GM12878 (cell line): ENCODE measurements at regions not wholly inside any gene's neighbourhood (a gene's known extent, or its start where the extent isn't known, plus 50 kb on each side); places are given as distances from the start of the nearest gene placed in this dataset.

ENCODE experiments used
- ATAC-seq: fragments of 200-7000 bp; cut with Tn5 transposase; 3 replicates; pipeline ENCODE4 v1.9.1; 2020; ENCODE audit warnings: mild to moderate bottlenecking, moderate library complexity
- BruUV-seq: library from RNA; stranded (reverse); fragments of 400-500 nt; replicated peaks from 2 replicates; lab custom pipeline; 2021; lab: Mats Ljungman, UMichigan
- CTCF ChIA-PET: fragments of 300-600 bp; sonication (Branson Sonifier 250); formaldehyde crosslinking; extraction: SDS; loops from one replicate; lab custom pipeline; 2021; ENCODE audit warnings: inconsistent platforms; lab: Yijun Ruan, JAX
- POLR2A ChIA-PET: fragments of 350-600 bp; formaldehyde crosslinking; extraction: SDS; loops from one replicate; lab custom pipeline; 2021; ENCODE audit warnings: inconsistent platforms; lab: Charles Lee
- RAD21 ChIA-PET: fragments of 300-600 bp; sonication (Branson Sonifier 250); formaldehyde crosslinking; loops from one replicate; lab custom pipeline; 2023; ENCODE audit warnings: antibody characterized with exemption; ENCODE audit not compliant: unreplicated experiment; lab: Charles Lee
- SMC1A ChIA-PET: fragments of 300-600 bp; sonication (Branson Sonifier 250); formaldehyde crosslinking; loops from one replicate; lab custom pipeline; 2023; ENCODE audit not compliant: unreplicated experiment, uncharacterized antibody; lab: Charles Lee
- DNase-seq: peaks from one replicate; pipeline ENCODE4 v3.0.0-alpha.2; 2011; ENCODE audit warnings: low read depth, low spot score
- FAIRE-seq: peaks from 3 replicates; lab custom pipeline; 2011; peaks lifted over from hg19 to GRCh38; lab: Jason Lieb, UNC
- H2AFZ ChIP-seq: 2 replicates; pipeline ENCODE4 v1.6.0; 2011; ENCODE audit warnings: low read depth, low read length, control low read depth; ENCODE audit not compliant: control insufficient read depth
- H3K27ac ChIP-seq: 2 replicates; pipeline ENCODE4 v1.5.1; 2011; ENCODE audit warnings: control low read depth; ENCODE audit not compliant: control insufficient read depth, insufficient read depth
- H3K27me3 ChIP-seq, 2 experiments: replicated peaks in 1 of 2; 2 replicates each; pipeline versions ENCODE4 v1.6.0 to v1.6.1; 2011; ENCODE audit warnings: low read length in 1 of 2; ENCODE audit not compliant: control insufficient read depth in 2 of 2, insufficient read depth in 2 of 2
- H3K36me3 ChIP-seq, 2 experiments: 2 replicates each; pipeline ENCODE4 v1.5.1; 2011; ENCODE audit warnings: low read length in 1 of 2; ENCODE audit not compliant: control insufficient read depth in 2 of 2, insufficient read depth in 2 of 2
- H3K4me1 ChIP-seq: 2 replicates; pipeline ENCODE4 v1.6.1; 2011; ENCODE audit warnings: mild to moderate bottlenecking, low read length, moderate library complexity, mixed read lengths; ENCODE audit not compliant: control insufficient read depth, insufficient read depth
- H3K4me2 ChIP-seq: 2 replicates; pipeline ENCODE4 v1.6.0; 2011; ENCODE audit warnings: control low read depth; ENCODE audit not compliant: control insufficient read depth, insufficient read depth
- H3K4me3 ChIP-seq: fragments of 200-600 bp; sonication (generic); 2 replicates; pipeline ENCODE4 v1.5.1; 2016
- H3K79me2 ChIP-seq: 2 replicates; pipeline ENCODE4 v1.6.0; 2011; ENCODE audit warnings: low read length; ENCODE audit not compliant: control insufficient read depth, insufficient read depth
- H3K9ac ChIP-seq: 2 replicates; pipeline ENCODE4 v1.8.0; 2011; ENCODE audit warnings: low read length, control low read depth, mixed read lengths; ENCODE audit not compliant: control insufficient read depth, insufficient read depth
- H3K9me3 ChIP-seq: replicated peaks from 3 replicates; pipeline ENCODE4 v1.5.1; 2011; ENCODE audit warnings: mild to moderate bottlenecking, low read length; ENCODE audit not compliant: control insufficient read depth, insufficient read depth
- H4K20me1 ChIP-seq: 2 replicates; pipeline ENCODE4 v1.6.0; 2011; ENCODE audit not compliant: control insufficient read depth, insufficient read depth
- ASH2L ChIP-seq: fragments of 300-600, 200-600 bp; sonication (generic); IDR thresholded peaks from 2 replicates; pipeline ENCODE4 v1.6.1; 2017; ENCODE audit warnings: low read depth, mild to moderate bottlenecking, borderline replicate concordance
- BCL3 ChIP-seq: IDR thresholded peaks from 2 replicates; pipeline ENCODE4 v1.6.1; 2011; ENCODE audit warnings: borderline replicate concordance, low read depth, mild to moderate bottlenecking, moderate library complexity, low read length; ENCODE audit not compliant: insufficient read depth, poor library complexity, severe bottlenecking
- CBX3 ChIP-seq: fragments of 200-600 bp; sonication (generic); IDR thresholded peaks from 2 replicates; pipeline ENCODE4 v1.6.1; 2016; ENCODE audit warnings: low read depth, borderline replicate concordance
- CHD1 ChIP-seq: IDR thresholded peaks from 2 replicates; pipeline ENCODE4 v1.6.1; 2012; ENCODE audit warnings: low read depth, low read length, improper control_type of control experiment
- MLLT1 ChIP-seq: fragments of 450-650 bp; IDR thresholded peaks from 2 replicates; pipeline ENCODE4 v1.6.1; 2016; ENCODE audit warnings: mild to moderate bottlenecking
- MYB ChIP-seq: fragments of 150-350 bp; IDR thresholded peaks from 2 replicates; pipeline ENCODE4 v1.6.1; 2014; ENCODE audit warnings: mild to moderate bottlenecking, low read depth, low read length, borderline replicate concordance
- NFXL1 ChIP-seq: fragments of 450-650 bp; IDR thresholded peaks from 2 replicates; pipeline ENCODE4 v1.6.1; 2017; ENCODE audit warnings: antibody characterized with exemption, mild to moderate bottlenecking, borderline replicate concordance
- PRDM15 ChIP-seq: fragments of 450-650 bp; formaldehyde crosslinking; IDR thresholded peaks from 2 replicates; pipeline ENCODE4 v1.4.0; 2020; ENCODE audit warnings: mild to moderate bottlenecking, moderate library complexity
- RAD51 ChIP-seq: fragments of 450-650 bp; IDR thresholded peaks from 2 replicates; pipeline ENCODE4 v1.6.1; 2016; ENCODE audit warnings: moderate library complexity, mild to moderate bottlenecking, inconsistent platforms
- ZSCAN29 ChIP-seq: fragments of 450-650 bp; IDR thresholded peaks from 2 replicates; pipeline ENCODE4 v1.6.1; 2017; ENCODE audit warnings: mild to moderate bottlenecking, moderate library complexity
- WGBS: methylation state at CpG from one replicate; pipeline ENCODE4 v1.1.6; 2016; ENCODE audit warnings: low lambda C conversion rate; ENCODE audit not compliant: insufficient replicate concordance, insufficient coverage; ENCODE audit errors: missing lambda C conversion rate; 5-methylcytosine and 5-hydroxymethylcytosine counted together
- in situ Hi-C: fragments of 300-500 bp; cut with MboI; formaldehyde crosslinking; loops from 9 replicates; pipeline ENCODE4 v1.14.3; 2018; ENCODE audit warnings: mixed read lengths
- intact Hi-C: fragments of 100-400 bp; cut with micrococcal nuclease; formaldehyde crosslinking; loops from one replicate; pipeline ENCODE4 v1.14.2; 2022; ENCODE audit not compliant: unreplicated experiment

- no peak for DNase-seq
- Histone ChIP-seq H3K4me1 (no peaks in the 10 kb centered on the region), H3K4me3 (no peak overlapping the region), H3K4me2 (no peak overlapping the region), H3K36me3 (no peaks in the 10 kb centered on the region), H3K9ac (no peak overlapping the region), H2AFZ (no peak overlapping the region), H3K9me3 (no peaks in the 10 kb centered on the region), H3K27me3 (no peaks in the 10 kb centered on the region), H4K20me1 (no peaks in the 10 kb centered on the region), H3K79me2 (no peaks in the 10 kb centered on the region), H3K27ac (no peak overlapping the region)
- no TSS peak for BruUV-seq
- ChIA-PET RAD21 (no interaction called here), CTCF (no interaction called here), SMC1A (interaction anchor here (0.7 kb wide), 1 partner anchor 222 kb away, joined by 3 read pairs; no protein-coding TSS in a partner anchor), POLR2A (no interaction called here)
- no peak for FAIRE-seq
- ATAC-seq = no peak
- intact Hi-C loops = no loop called here
- 0% methylated on average over 3 of the region's 3 CpGs for WGBS
- in situ Hi-C loops = no loop called here
- TF ChIP-seq ASH2L = no peak
- TF ChIP-seq MYB = no peak
- no peak for TF ChIP-seq RAD51
- TF ChIP-seq PRDM15 (CRISPR knock-in tag) = no peak
- TF ChIP-seq MLLT1 = no peak
- no peak for TF ChIP-seq ZSCAN29
- TF ChIP-seq NFXL1 = no peak
- no peak for TF ChIP-seq CBX3
- TF ChIP-seq CHD1 = no peak
- no peak for TF ChIP-seq BCL3
Observed at GRCh38 chr12:85673921-85674420, 162.2 kb downstream of the RASSF9 start.
